ENCODE measurements at regions not wholly inside any gene's neighbourhood (a gene's known extent, or its start where the extent isn't known, plus 50 kb on each side); places are given as distances from the start of the nearest gene placed in this dataset.

DNA sequence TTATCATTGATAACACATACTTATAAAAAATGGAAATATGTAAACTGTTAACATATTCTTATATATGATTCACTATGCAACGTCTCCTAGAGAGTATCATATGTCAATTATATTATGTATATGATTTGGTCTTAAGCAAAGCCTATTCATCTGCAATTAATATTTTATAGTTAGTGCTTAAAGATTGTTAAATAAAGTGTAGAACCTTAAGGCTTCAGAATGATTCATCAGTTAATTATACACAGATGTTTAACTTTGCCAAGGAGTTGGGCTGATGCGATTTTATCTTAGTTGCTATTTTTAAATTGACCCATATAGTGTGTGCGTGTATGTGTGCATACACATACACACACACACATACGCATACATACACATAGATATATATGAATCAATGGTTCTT is 323.1 kb downstream of the RBM43 start:
- ChIA-PET CTCF (no interaction called here), POLR2A (ENCODE audit: unreplicated experiment) (no interaction called here)
- H3K36me3 ChIP-seq (ENCODE audit: low read depth) = no peaks in the 10 kb centered on the region
- H3K27ac ChIP-seq = no peak overlapping the region
- TF ChIP-seq, protein P1, sequence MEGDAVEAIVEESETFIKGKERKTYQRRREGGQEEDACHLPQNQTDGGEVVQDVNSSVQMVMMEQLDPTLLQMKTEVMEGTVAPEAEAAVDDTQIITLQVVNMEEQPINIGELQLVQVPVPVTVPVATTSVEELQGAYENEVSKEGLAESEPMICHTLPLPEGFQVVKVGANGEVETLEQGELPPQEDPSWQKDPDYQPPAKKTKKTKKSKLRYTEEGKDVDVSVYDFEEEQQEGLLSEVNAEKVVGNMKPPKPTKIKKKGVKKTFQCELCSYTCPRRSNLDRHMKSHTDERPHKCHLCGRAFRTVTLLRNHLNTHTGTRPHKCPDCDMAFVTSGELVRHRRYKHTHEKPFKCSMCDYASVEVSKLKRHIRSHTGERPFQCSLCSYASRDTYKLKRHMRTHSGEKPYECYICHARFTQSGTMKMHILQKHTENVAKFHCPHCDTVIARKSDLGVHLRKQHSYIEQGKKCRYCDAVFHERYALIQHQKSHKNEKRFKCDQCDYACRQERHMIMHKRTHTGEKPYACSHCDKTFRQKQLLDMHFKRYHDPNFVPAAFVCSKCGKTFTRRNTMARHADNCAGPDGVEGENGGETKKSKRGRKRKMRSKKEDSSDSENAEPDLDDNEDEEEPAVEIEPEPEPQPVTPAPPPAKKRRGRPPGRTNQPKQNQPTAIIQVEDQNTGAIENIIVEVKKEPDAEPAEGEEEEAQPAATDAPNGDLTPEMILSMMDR (conservative IDR thresholded peaks at IDR 0.05) = no peak
- no peak for TF ChIP-seq EZH2 (IDR thresholded peaks at IDR 0.05; ENCODE audit: low read depth)
- H4K20me1 ChIP-seq (ENCODE audit: insufficient read depth) = no peaks in the 10 kb centered on the region
- H2AFZ ChIP-seq = no peak overlapping the region
- H3K9me3 ChIP-seq (ENCODE audit: insufficient read depth, low read depth) = no peaks in the 10 kb centered on the region
- H3K27me3 ChIP-seq (ENCODE audit: insufficient read depth, low read depth) = no peaks in the 10 kb centered on the region
- H3K4me3 ChIP-seq = no peak overlapping the region
- DNase-seq = no peak
- no TSS peak for BruUV-seq (replicated peaks)
- H3K4me1 ChIP-seq (replicated peaks; ENCODE audit: insufficient read depth) = no peaks in the 10 kb centered on the region
- intact Hi-C loops (cut with micrococcal nuclease; ENCODE audit: unreplicated experiment) = no loop called here
- no peaks in the 10 kb centered on the region for H3K9me2 ChIP-seq (ENCODE audit: insufficient read depth)
- H3K79me2 ChIP-seq (ENCODE audit: low read depth) = no peaks in the 10 kb centered on the region
- H3F3A ChIP-seq (ENCODE audit: insufficient read depth, low read depth) = no peaks in the 10 kb centered on the region
- H3K4me2 ChIP-seq = no peak overlapping the region

DNA sequence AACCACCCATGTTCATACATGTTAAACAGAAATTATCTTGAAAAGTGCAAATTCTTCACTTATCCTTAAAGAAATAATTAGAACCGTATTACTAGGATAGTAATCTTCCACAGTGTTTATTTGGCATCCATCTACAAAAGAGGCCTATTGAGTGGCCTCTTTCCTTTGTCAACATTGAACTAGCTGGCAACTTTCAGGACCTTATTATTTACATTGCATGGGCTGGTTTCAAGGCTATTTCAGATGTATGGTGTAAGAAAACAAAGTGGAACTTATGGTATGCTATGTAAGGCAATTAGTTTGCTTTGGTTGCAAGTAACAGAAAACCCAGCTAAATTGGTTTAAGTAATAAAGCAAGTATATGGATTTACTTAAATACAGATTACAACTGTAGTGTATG is 324.6 kb downstream of the RBM43 start:
- Histone ChIP-seq H3F3A (ENCODE audit: insufficient read depth, low read depth) (no peaks in the 10 kb centered on the region), H3K9me2 (ENCODE audit: insufficient read depth) (no peaks in the 10 kb centered on the region), H2AFZ (no peak overlapping the region), H4K20me1 (ENCODE audit: insufficient read depth) (no peaks in the 10 kb centered on the region), H3K4me3 (no peak overlapping the region), H3K79me2 (ENCODE audit: low read depth) (no peaks in the 10 kb centered on the region), H3K4me1 (replicated peaks; ENCODE audit: insufficient read depth) (no peaks in the 10 kb centered on the region), H3K27me3 (ENCODE audit: insufficient read depth, low read depth) (no peaks in the 10 kb centered on the region), H3K27ac (no peak overlapping the region), H3K36me3 (ENCODE audit: low read depth) (no peaks in the 10 kb centered on the region), H3K9me3 (ENCODE audit: insufficient read depth, low read depth) (no peaks in the 10 kb centered on the region), H3K4me2 (no peak overlapping the region)
- intact Hi-C loops (cut with micrococcal nuclease; ENCODE audit: unreplicated experiment) = no loop called here
- ChIA-PET CTCF (no interaction called here), POLR2A (ENCODE audit: unreplicated experiment) (no interaction called here)
- no TSS peak for BruUV-seq (replicated peaks)
- no peak for TF ChIP-seq EZH2 (IDR thresholded peaks at IDR 0.05; ENCODE audit: low read depth)
- TF ChIP-seq, protein P1 (conservative IDR thresholded peaks at IDR 0.05) = no peak
- no peak for DNase-seq

DNA sequence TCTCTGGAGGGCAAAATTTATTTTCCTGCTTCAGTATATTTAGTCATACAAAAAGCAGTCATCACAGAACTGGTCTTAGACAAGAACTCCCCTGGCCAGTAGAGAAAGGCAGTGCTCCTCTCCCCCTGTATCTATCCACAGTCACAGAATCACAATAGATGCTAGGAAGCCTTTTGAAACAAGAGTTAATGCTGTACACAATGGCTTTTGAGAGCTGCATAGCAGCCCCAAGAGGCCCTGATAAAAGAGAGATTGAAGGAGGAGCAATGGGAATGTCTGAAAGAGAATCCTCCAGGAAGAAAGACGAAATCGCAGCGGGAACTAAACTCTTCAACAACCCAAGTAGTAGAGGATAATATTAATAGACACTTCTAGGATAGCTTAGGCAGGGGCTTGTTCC is 330.2 kb downstream of the RBM43 start:
- TF ChIP-seq, protein P1 (conservative IDR thresholded peaks at IDR 0.05) = no peak
- no peak for TF ChIP-seq EZH2 (IDR thresholded peaks at IDR 0.05; ENCODE audit: low read depth)
- Histone ChIP-seq H3K9me3 (ENCODE audit: insufficient read depth, low read depth) (no peaks in the 10 kb centered on the region), H3K36me3 (ENCODE audit: low read depth) (no peaks in the 10 kb centered on the region), H4K20me1 (ENCODE audit: insufficient read depth) (no peaks in the 10 kb centered on the region), H2AFZ (no peak overlapping the region), H3F3A (ENCODE audit: insufficient read depth, low read depth) (no peaks in the 10 kb centered on the region), H3K4me1 (replicated peaks; ENCODE audit: insufficient read depth) (no peaks in the 10 kb centered on the region), H3K4me2 (no peak overlapping the region), H3K27me3 (ENCODE audit: insufficient read depth, low read depth) (no peaks in the 10 kb centered on the region), H3K9me2 (ENCODE audit: insufficient read depth) (no peaks in the 10 kb centered on the region), H3K79me2 (ENCODE audit: low read depth) (no peaks in the 10 kb centered on the region), H3K4me3 (no peak overlapping the region), H3K27ac (no peak overlapping the region)
- POLR2A ChIA-PET (ENCODE audit: unreplicated experiment) = interaction anchor here (0.6 kb wide), 1 partner anchor 16 kb away, joined by 4 read pairs; no protein-coding TSS in a partner anchor
- DNase-seq = no peak
- no TSS peak for BruUV-seq (replicated peaks)
- intact Hi-C loops (cut with micrococcal nuclease; ENCODE audit: unreplicated experiment) = no loop called here
- CTCF ChIA-PET = no interaction called here

Data from PC-9 (cell line).